Heart left ventricle (tissue), 16 donors: ENCODE measurements at regions not wholly inside any gene's neighbourhood (a gene's known extent, or its start where the extent isn't known, plus 50 kb on each side); places are given as distances from the start of the nearest gene placed in this dataset.

Source experiments
- ATAC-seq, 4 donors: fragments of 200-7000 bp; cut with Tn5 transposase; one replicate each; pipeline ENCODE4 v1.9.1; 2020 to 2022; ENCODE audit warnings: moderate library complexity in 4 of 4, mild to moderate bottlenecking in 3 of 4, moderate number of reproducible peaks in 1 of 4
- DNase-seq, 5 donors: peaks; one replicate each; pipeline ENCODE4 v3.0.0-alpha.2; 2020
- H3K27ac ChIP-seq, 12 donors: fragments of 200-600 bp; sonication (generic) in 4 of 12; one replicate each; pipeline versions ENCODE4 v1.5.0 to v1.8.0; 2016 to 2022; ENCODE audit warnings: mild to moderate bottlenecking in 2 of 12
- H3K27me3 ChIP-seq, 9 donors: fragments of 200-600 bp; sonication (generic) in 2 of 9; one replicate each; pipeline versions ENCODE4 v1.5.1 to v1.8.0; 2016 to 2022; ENCODE audit warnings: mild to moderate bottlenecking in 3 of 9
- H3K36me3 ChIP-seq, 9 donors: fragments of 200-600 bp; sonication (generic) in 2 of 9; one replicate each; pipeline versions ENCODE4 v1.5.0 to v1.8.0; 2018 to 2022; ENCODE audit warnings: mild to moderate bottlenecking in 2 of 9
- H3K4me1 ChIP-seq, 12 donors: fragments of 200-600 bp; sonication (generic) in 4 of 12; one replicate each; pipeline versions ENCODE4 v1.5.0 to v1.8.0; 2016 to 2022; ENCODE audit warnings: mild to moderate bottlenecking in 3 of 12
- H3K4me3 ChIP-seq, 12 donors: fragments of 200-600 bp; sonication (generic) in 4 of 12; one replicate each; pipeline versions ENCODE4 v1.5.0 to v1.8.0; 2017 to 2022; ENCODE audit warnings: mild to moderate bottlenecking in 9 of 12, moderate library complexity in 4 of 12
- H3K9me3 ChIP-seq, 12 donors: fragments of 200-600 bp; sonication (generic) in 4 of 12; one replicate each; pipeline versions ENCODE4 v1.5.0 to v1.8.0; 2016 to 2022; ENCODE audit warnings: mild to moderate bottlenecking in 1 of 12
- CTCF ChIP-seq, 12 donors: fragments of 200-600 bp; sonication (generic) in 4 of 12; IDR thresholded peaks; one replicate each; pipeline versions ENCODE4 v1.5.0 to v1.8.0; 2018 to 2022; ENCODE audit warnings: antibody characterized with exemption in 12 of 12, mild to moderate bottlenecking in 5 of 12
- POLR2A ChIP-seq, 2 donors: fragments of 450-650 bp; IDR thresholded peaks; one replicate each; pipeline ENCODE4 v1.6.1; 2017; ENCODE audit warnings: antibody characterized with exemption in 2 of 2, mild to moderate bottlenecking in 2 of 2, moderate library complexity in 2 of 2
- WGBS, 4 donors: extraction: QIAGEN DNeasy Blood & Tissue Kit in 2 of 4; methylation state at CpG; one replicate each; pipeline versions ENCODE4 v1.1.5 to v1.1.7; 2013 to 2018; 5-methylcytosine and 5-hydroxymethylcytosine counted together
- intact Hi-C, 10 donors: fragments of 100-400 bp; cut with DNase I; formaldehyde crosslinking; loops; one replicate each; pipeline versions ENCODE4 v1.11.1 to v1.14.2; 2022
- donor health status: ischemic (EF 13 %, LVEDD 7.1; RV severe dilation, severe dysfunction).
- donor health status: healthy with polysubstance abuse.
- donor health status: DM: no; HTN: yes; CAD: no.
- donor health status: DM: no; HTN: no; CAD: no.
- donor health status: ischemic (EF 25% LVEDD 6.9; RV normal size, moderate dysfunction).
- donor health status: ischemic (EF 25% LVEDD 5.7; RV mildly dilated, moderate dysfunction).
- donor health status: healthy.
- donor health status: DM: yes; HTN: yes; CAD: no.
- donor health status: ischemic (EF 35%, LVEDD 5.7; RV mildly dilated, moderate dysfunction).
- donor health status: nonischemic (EF 11% LVEDD 7.7; RV severe dilation, severe dysfunction).
- donor health status: DM: yes; HTN: yes; CAD: no.
- donor health status: PGD.
- donor health status: ischemic (EF 29% LVEDD 5.4; RV normal size, mild dysfunction).
- donor health status: nonischemic (EF 23%, LVEDD 6.1; RV moderate dilation, normal function).

- no peaks in the 10 kb centered on the region for H3K4me1 ChIP-seq
- H3K9me3 ChIP-seq = no peaks in the 10 kb centered on the region
- H3K27me3 ChIP-seq = no peaks in the 10 kb centered on the region
- H3K36me3 ChIP-seq = no peaks in the 10 kb centered on the region
- 11 to 20% (median 13%) methylated on average over 1 of the region's 1 CpG for WGBS, 4 donors
- ATAC-seq (no peak), DNase-seq (no peak)
- intact Hi-C loops = no loop called here
- no peak overlapping the region for H3K4me3 ChIP-seq
- no peak overlapping the region for H3K27ac ChIP-seq
- TF ChIP-seq CTCF (IDR thresholded peaks at IDR 0.05) (no peak), POLR2A (IDR thresholded peaks at IDR 0.05) (no peak)
Measured at GRCh38 chr2:228847684-228848083, 423.4 kb downstream of the PID1 start.

- H3K27me3 ChIP-seq = no peaks in the 10 kb centered on the region
- 42 to 59% (median 54%) methylated on average over 2 of the region's 2 CpGs for WGBS, 4 donors
- intact Hi-C loops = no loop called here
- TF ChIP-seq CTCF (IDR thresholded peaks at IDR 0.05) (no peak), POLR2A (IDR thresholded peaks at IDR 0.05) (no peak)
- no peak overlapping the region for H3K4me3 ChIP-seq
- ATAC-seq (peak in 2 of 4 donors; percentile 36 to 60), DNase-seq (no peak)
- no peaks in the 10 kb centered on the region for H3K36me3 ChIP-seq
- no peaks in the 10 kb centered on the region for H3K4me1 ChIP-seq
- no peaks in the 10 kb centered on the region for H3K9me3 ChIP-seq
- no peak overlapping the region for H3K27ac ChIP-seq
Measured at GRCh38 chr2:228846161-228846560, 424.9 kb downstream of the PID1 start.

GRCh38 chr2:228845162-228845925 is 425.7 kb downstream of the PID1 start:
- 69 to 80% (median 77%) methylated on average over 3 of the region's 3 CpGs for WGBS, 4 donors
- intact Hi-C loops = no loop called here

GRCh38 chr2:228841877-228842276 is 429.2 kb downstream of the PID1 start:
- Histone ChIP-seq H3K4me1 (no peaks in the 10 kb centered on the region), H3K4me3 (no peak overlapping the region), H3K27ac (peak overlapping the region in 7 of 12 donors; percentile 10 to 59 (median 46)), H3K9me3 (no peaks in the 10 kb centered on the region), H3K27me3 (no peaks in the 10 kb centered on the region), H3K36me3 (no peaks in the 10 kb centered on the region)
- ATAC-seq (peak in 2 of 4 donors; percentile 22 to 24), DNase-seq (no peak)
- TF ChIP-seq POLR2A (IDR thresholded peaks at IDR 0.05) (no peak), CTCF (IDR thresholded peaks at IDR 0.05) (no peak)
- 64 to 75% (median 72%) methylated on average over 3 of the region's 3 CpGs for WGBS, 4 donors
- intact Hi-C loops = no loop called here

More at GRCh38 chr2:228845162-228845925, 425.7 kb downstream of the PID1 start:
- Histone ChIP-seq H3K27ac (no peak overlapping the region), H3K27me3 (no peaks in the 10 kb centered on the region), H3K4me1 (no peaks in the 10 kb centered on the region), H3K9me3 (no peaks in the 10 kb centered on the region), H3K36me3 (no peaks in the 10 kb centered on the region), H3K4me3 (no peak overlapping the region)
- ATAC-seq = no peak
- DNase-seq = no peak
- TF ChIP-seq POLR2A (IDR thresholded peaks at IDR 0.05) (no peak), CTCF (IDR thresholded peaks at IDR 0.05) (no peak)
